MM.1S (cell line): ENCODE measurements at regions not wholly inside any gene's neighbourhood (a gene's known extent, or its start where the extent isn't known, plus 50 kb on each side); places are given as distances from the start of the nearest gene placed in this dataset.
"Not testable (repeated sequence)": the region's sequence is repeated elsewhere in the genome, so short reads cannot be mapped to it uniquely, and the experiment has no call there.

ENCODE experiments used
- DNase-seq: peaks from one replicate; pipeline ENCODE4 v3.0.0-alpha.2; 2015
- H2AFZ ChIP-seq: fragments of 300-600 bp; sonication (generic); 2 replicates; pipeline ENCODE4 v1.6.0; 2016; ENCODE audit warnings: antibody characterized with exemption, low read length
- H3F3A ChIP-seq: fragments of 300-600 bp; sonication (generic); 2 replicates; pipeline ENCODE4 v1.6.1; 2016; ENCODE audit warnings: mild to moderate bottlenecking, antibody characterized with exemption, low read length, moderate library complexity, mixed read lengths; ENCODE audit not compliant: insufficient read depth
- H3K27ac ChIP-seq: fragments of 300-600 bp; sonication (generic); 2 replicates; pipeline ENCODE4 v1.5.1; 2016; ENCODE audit warnings: mild to moderate bottlenecking, low read length
- H3K27me3 ChIP-seq: fragments of 300-600 bp; sonication (generic); replicated peaks from 2 replicates; pipeline ENCODE4 v1.6.0; 2016; ENCODE audit warnings: low read length; ENCODE audit not compliant: insufficient read depth
- H3K36me3 ChIP-seq: fragments of 300-600 bp; sonication (generic); replicated peaks from 2 replicates; pipeline ENCODE4 v1.6.1; 2016; ENCODE audit warnings: mild to moderate bottlenecking, low read length, mixed read lengths; ENCODE audit not compliant: insufficient read depth
- H3K4me1 ChIP-seq: fragments of 300-600 bp; sonication (generic); 2 replicates; pipeline ENCODE4 v1.6.1; 2016; ENCODE audit warnings: low read length, mixed read lengths
- H3K4me2 ChIP-seq: fragments of 300-600 bp; sonication (generic); 2 replicates; pipeline ENCODE4 v1.6.0; 2016; ENCODE audit warnings: low read depth, low read length
- H3K4me3 ChIP-seq: fragments of 300-600 bp; sonication (generic); 2 replicates; pipeline ENCODE4 v1.5.1; 2016; ENCODE audit warnings: low read length, mixed read lengths
- H3K79me2 ChIP-seq: fragments of 300-600 bp; sonication (generic); 2 replicates; pipeline ENCODE4 v1.6.1; 2016; ENCODE audit warnings: mixed run types, low read length, mixed read lengths
- H3K9ac ChIP-seq: fragments of 300-600 bp; sonication (generic); 2 replicates; pipeline ENCODE4 v1.6.1; 2016; ENCODE audit warnings: low read length, mixed read lengths
- H3K9me2 ChIP-seq: fragments of 300-600 bp; sonication (generic); replicated peaks from 2 replicates; pipeline ENCODE4 v1.6.1; 2016; ENCODE audit warnings: mild to moderate bottlenecking, low read length, mixed read lengths; ENCODE audit not compliant: insufficient read depth
- H3K9me3 ChIP-seq: fragments of 300-600 bp; sonication (generic); replicated peaks from 2 replicates; pipeline ENCODE4 v1.6.1; 2016; ENCODE audit warnings: mild to moderate bottlenecking, low read length, mixed read lengths; ENCODE audit not compliant: insufficient read depth
- H4K20me1 ChIP-seq: fragments of 300-600 bp; sonication (generic); 2 replicates; pipeline ENCODE4 v1.6.1; 2016; ENCODE audit warnings: mild to moderate bottlenecking, low read length, moderate library complexity, mixed read lengths; ENCODE audit not compliant: insufficient read depth
- EZH2 ChIP-seq: fragments of 300-600 bp; sonication (generic); optimal IDR thresholded peaks from 2 replicates; pipeline ENCODE3; 2017; ENCODE audit warnings: low read depth, mild to moderate bottlenecking, antibody characterized with exemption, low read length, mixed read lengths
- EZH2phosphoT487 ChIP-seq: fragments of 300-600 bp; sonication (generic); IDR thresholded peaks from 2 replicates; pipeline ENCODE4 v1.6.1; 2018; ENCODE audit warnings: antibody characterized with exemption, low read length
- TF ChIP-seq, protein P1 (sequence below): fragments of 300-600 bp; sonication (generic); IDR thresholded peaks from 2 replicates; pipeline ENCODE4 v1.5.1; 2016; ENCODE audit warnings: antibody characterized with exemption, low read length, mixed read lengths

DNA sequence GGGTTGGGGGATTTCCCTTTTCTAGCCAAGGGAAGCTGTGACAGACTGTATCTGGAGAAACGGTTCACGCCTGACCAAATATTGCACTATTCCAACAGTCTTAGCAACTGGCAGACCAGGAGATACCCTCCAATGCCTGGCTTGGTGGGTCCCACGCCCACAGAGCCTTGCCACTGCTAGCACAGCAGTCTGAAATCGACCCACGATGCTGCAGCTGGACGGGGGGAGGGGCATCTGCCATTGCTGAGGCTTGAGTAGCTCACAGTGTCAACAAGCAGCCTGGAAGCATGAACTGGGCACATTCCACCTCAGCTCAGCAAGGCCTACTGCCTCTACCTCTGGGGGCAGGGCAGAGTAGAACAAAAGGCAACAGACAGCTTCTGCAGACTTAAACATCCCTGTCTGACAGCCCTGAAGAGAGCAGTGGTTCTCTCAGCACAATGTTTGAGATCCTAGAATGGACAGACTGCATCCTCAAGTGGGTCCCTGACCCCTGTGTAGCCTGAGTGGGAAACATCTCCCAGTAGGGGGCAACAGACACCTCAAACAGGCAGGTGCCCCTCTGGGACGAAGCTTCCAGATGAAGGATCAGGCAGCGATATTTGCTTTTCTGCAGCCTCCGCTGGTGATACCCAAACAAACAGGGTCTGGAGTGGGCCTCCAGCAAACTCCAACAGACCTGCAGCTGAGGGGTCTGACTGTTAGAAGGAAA, 89.9 kb upstream of the ECI2 start:
- Histone ChIP-seq H3K9me2 (no peaks in the 10 kb centered on the region), H3F3A (no peaks in the 10 kb centered on the region), H3K27ac (no peak overlapping the region), H3K36me3 (no peaks in the 10 kb centered on the region), H2AFZ (no peak overlapping the region), H4K20me1 (no peaks in the 10 kb centered on the region), H3K27me3 (no peaks in the 10 kb centered on the region), H3K9ac (no peak overlapping the region), H3K4me3 (no peak overlapping the region), H3K4me1 (no peaks in the 10 kb centered on the region), H3K79me2 (no peaks in the 10 kb centered on the region), H3K4me2 (no peak overlapping the region), H3K9me3 (no peaks in the 10 kb centered on the region)
- TF ChIP-seq EZH2phosphoT487 (no peak), EZH2 (no peak)
- TF ChIP-seq, protein P1, sequence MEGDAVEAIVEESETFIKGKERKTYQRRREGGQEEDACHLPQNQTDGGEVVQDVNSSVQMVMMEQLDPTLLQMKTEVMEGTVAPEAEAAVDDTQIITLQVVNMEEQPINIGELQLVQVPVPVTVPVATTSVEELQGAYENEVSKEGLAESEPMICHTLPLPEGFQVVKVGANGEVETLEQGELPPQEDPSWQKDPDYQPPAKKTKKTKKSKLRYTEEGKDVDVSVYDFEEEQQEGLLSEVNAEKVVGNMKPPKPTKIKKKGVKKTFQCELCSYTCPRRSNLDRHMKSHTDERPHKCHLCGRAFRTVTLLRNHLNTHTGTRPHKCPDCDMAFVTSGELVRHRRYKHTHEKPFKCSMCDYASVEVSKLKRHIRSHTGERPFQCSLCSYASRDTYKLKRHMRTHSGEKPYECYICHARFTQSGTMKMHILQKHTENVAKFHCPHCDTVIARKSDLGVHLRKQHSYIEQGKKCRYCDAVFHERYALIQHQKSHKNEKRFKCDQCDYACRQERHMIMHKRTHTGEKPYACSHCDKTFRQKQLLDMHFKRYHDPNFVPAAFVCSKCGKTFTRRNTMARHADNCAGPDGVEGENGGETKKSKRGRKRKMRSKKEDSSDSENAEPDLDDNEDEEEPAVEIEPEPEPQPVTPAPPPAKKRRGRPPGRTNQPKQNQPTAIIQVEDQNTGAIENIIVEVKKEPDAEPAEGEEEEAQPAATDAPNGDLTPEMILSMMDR, result no peak
- DNase-seq, result no peak

- Histone ChIP-seq H3K79me2 (no peaks in the 10 kb centered on the region), H3K9me2 (no peaks in the 10 kb centered on the region), H3K4me2 (no peak overlapping the region), H3K4me1 (no peaks in the 10 kb centered on the region), H3F3A (no peaks in the 10 kb centered on the region), H3K27ac (no peak overlapping the region), H4K20me1 (no peaks in the 10 kb centered on the region), H2AFZ (no peak overlapping the region), H3K9ac (no peak overlapping the region), H3K9me3 (no peaks in the 10 kb centered on the region), H3K4me3 (no peak overlapping the region), H3K36me3 (no peaks in the 10 kb centered on the region), H3K27me3 (no peaks in the 10 kb centered on the region)
- DNase-seq, result no peak
- TF ChIP-seq EZH2, result no peak
- TF ChIP-seq, protein P1, result no peak
- TF ChIP-seq EZH2phosphoT487, result no peak
Observed at GRCh38 chr6:4224067-4224978, 88.9 kb upstream of the ECI2 start.

DNA sequence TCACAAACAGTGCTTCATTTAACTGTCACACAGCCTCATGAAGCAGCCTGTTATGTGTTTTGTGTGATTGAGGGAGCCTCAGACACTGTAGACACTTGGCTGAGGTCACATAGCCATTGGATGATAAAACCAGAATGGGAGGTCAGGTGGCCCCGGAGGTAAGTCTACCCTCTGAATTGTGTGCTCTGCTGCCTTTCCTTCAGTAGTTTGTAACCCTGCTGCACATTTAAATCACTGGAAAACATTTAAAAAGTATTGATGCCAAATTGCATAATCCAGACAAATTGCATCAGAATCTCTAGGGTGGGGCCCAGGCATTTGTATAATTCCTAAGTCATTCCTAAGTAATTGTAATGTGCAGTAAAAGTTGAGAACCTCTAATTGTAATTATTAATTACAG, 85.2 kb upstream of the ECI2 start:
- TF ChIP-seq, protein P1, result no peak
- TF ChIP-seq EZH2phosphoT487, result no peak
- TF ChIP-seq EZH2, result no peak
- H3K27ac ChIP-seq, result no peak overlapping the region
- H3K27me3 ChIP-seq, result no peaks in the 10 kb centered on the region
- no peaks in the 10 kb centered on the region for H4K20me1 ChIP-seq
- DNase-seq, result no peak
- no peaks in the 10 kb centered on the region for H3K9me3 ChIP-seq
- no peak overlapping the region for H3K4me2 ChIP-seq
- H3K9ac ChIP-seq, result no peak overlapping the region
- H3K4me1 ChIP-seq, result no peaks in the 10 kb centered on the region
- H3K79me2 ChIP-seq, result no peaks in the 10 kb centered on the region
- H3K4me3 ChIP-seq, result no peak overlapping the region
- no peaks in the 10 kb centered on the region for H3F3A ChIP-seq
- no peaks in the 10 kb centered on the region for H3K36me3 ChIP-seq
- no peaks in the 10 kb centered on the region for H3K9me2 ChIP-seq
- no peak overlapping the region for H2AFZ ChIP-seq

GRCh38 chr6:4218619-4219317, 83.4 kb upstream of the ECI2 start:
- not testable (repeated sequence) for H2AFZ ChIP-seq, H3K4me2 ChIP-seq

More at GRCh38 chr6:4218619-4219317, 83.4 kb upstream of the ECI2 start:
- not testable (repeated sequence) for H3K27me3 ChIP-seq, H3K9me3 ChIP-seq, DNase-seq, H3K36me3 ChIP-seq, H4K20me1 ChIP-seq, H3K9me2 ChIP-seq, H3F3A ChIP-seq, H3K27ac ChIP-seq, H3K79me2 ChIP-seq, H3K4me1 ChIP-seq, H3K9ac ChIP-seq, H3K4me3 ChIP-seq
